Activated CD8-positive, alpha-beta memory T cell treated with anti-CD3 and anti-CD28 coated beads for 36 hours (primary cell): ENCODE measurements at regions not wholly inside any gene's neighbourhood (a gene's known extent, or its start where the extent isn't known, plus 50 kb on each side); places are given as distances from the start of the nearest gene placed in this dataset.

ENCODE experiments used
- CTCF ChIA-PET: fragments of 350-600 bp; sonication (Branson Sonifier 250); formaldehyde crosslinking; loops from one replicate; lab custom pipeline; 2021; ENCODE audit warnings: antibody characterized with exemption; lab: Charles Lee
- POLR2A ChIA-PET: fragments of 350-600 bp; sonication (Branson Sonifier 250); formaldehyde crosslinking; loops from one replicate; lab custom pipeline; 2021; ENCODE audit warnings: antibody characterized with exemption; lab: Charles Lee

GRCh38 chr15:47177177-47177576, 540.1 kb upstream of the SEMA6D start:
- ChIA-PET POLR2A (no interaction called here), CTCF (no interaction called here)

DNA sequence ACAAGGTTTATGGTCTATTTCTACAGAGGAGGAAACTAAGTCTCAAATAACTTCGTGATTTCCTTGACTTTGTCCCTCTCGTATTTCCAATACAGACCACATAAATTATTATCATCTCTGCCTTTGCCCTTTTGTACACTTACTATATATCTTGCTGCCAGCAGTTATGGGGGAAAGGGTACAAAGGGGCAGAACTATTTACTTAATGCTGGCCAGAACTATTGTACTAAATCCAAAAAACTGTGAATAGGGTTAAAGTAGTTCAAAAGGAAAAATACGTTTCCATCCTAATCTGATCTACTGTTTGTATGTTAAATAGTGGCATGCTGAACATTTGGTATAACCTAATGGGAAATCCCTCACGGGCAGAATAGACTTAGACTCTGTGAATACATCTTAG, 537.3 kb upstream of the SEMA6D start:
- CTCF ChIA-PET = no interaction called here
- POLR2A ChIA-PET = no interaction called here

DNA sequence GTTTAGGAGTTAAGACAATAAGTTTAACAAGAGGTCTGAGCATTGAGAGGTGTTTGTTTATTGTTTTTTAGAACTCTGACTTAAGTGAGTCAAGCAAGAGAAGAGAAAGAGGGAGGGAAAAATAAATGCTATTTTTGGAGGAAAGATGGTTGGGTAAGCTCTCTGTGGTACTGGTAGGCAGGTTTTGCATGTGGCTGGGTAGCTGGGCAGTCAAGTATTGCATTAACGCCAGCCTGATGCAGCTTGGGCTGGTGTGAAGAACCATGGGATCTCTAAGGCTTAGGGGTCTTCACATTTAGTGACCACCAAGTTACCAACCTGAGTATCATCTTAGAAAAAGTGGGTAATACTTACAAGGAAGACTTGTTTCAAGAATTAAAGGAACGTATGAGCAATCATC, 534.5 kb upstream of the SEMA6D start:
- CTCF ChIA-PET = no interaction called here

DNA sequence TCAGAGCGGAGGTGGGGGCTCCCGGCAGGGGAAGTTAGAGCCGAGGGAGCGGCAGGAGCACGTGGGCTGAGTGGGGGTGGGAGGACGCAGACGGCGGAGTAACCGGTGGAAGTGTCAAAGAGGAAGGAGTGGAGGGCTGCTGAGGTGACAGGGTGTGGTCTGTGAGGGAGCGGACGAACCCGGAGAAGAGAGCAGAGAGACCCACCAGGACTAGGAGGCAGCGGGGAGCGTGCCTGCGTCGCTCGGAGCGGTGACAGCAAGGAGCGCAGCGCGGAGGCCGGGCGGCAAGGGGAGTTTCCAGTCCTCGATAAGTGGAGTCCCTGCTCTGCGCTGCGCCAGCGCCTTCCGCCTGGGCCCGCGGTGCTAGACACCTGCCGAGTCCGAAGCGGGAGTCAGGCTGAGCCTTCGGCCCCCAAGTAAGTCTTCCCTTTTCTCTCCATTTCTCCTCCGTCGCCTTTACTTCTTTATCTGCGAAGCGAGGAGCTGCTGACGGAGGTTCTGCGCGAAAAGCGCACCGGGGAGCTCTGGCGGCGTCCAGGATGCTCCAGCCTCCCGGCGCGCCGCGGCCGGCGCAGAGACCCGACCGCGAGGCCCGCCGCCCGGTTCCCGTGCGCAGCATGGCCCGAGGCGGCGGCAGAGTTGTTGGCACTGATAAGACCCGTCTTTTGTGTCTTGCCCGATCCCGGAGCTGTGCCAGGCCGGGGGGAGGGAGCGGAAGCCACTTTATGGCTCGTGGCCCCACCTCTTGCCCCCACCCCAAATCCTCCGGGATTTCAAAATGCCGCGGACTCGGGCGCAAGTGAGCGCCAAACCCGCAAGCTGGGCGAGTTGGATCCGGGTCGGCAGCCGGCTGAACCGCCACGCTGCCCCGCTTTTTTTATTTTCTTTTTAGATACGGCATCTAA, 533.0 kb upstream of the SEMA6D start:
- ChIA-PET CTCF (interaction anchor here (1.3 kb wide), 1 partner anchor 12 kb away, joined by 4 read pairs; no protein-coding TSS in a partner anchor), POLR2A (no interaction called here)

More for the DNA sequence above, 534.5 kb upstream of the SEMA6D start:
- POLR2A ChIA-PET = no interaction called here

DNA sequence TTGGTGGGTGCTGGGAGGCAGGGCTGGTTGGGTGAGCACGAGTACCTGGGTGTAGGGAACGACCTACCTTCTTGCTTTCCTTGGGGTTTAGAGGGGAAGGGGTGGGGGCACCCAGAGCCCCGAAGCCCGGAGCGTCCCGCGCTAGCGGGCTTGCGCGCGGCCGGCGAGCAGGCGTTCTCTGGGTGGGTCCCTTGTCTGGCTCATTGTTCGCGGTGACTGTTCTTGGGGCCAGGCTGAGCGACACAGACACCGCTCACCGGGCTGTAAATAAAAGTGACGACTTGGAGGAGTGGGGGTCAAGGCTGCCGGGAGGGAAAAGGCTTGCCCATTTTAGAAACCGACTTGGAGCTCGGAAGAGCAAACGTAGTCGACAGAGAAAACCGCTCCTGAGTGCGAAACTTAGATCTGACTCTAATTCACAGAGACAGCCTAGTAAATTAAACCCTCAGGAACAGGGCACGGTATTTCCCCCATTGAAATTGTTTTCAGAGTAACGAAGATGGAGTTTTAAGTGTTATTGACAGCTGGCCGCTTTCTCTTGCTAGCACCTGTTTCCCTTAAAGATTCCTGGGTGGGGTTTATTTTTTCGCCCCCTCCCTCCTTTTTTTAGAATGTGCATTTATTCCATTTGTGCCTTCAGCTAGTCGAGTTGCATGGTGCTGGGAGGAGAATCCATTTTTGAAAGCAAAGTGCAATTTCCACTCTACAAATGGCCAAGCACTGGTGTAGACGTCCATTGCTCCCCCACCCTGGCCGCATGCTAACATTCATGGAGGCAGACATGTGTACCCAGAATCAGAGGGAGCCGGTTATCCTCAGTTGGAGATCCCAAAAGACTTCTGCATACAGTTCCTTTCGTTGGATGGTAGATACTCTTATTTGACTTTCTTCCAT, 532.1 kb upstream of the SEMA6D start:
- POLR2A ChIA-PET = no interaction called here
- CTCF ChIA-PET = interaction anchor here (1.3 kb wide), 1 partner anchor 11 kb away, joined by 4 read pairs; no protein-coding TSS in a partner anchor

DNA sequence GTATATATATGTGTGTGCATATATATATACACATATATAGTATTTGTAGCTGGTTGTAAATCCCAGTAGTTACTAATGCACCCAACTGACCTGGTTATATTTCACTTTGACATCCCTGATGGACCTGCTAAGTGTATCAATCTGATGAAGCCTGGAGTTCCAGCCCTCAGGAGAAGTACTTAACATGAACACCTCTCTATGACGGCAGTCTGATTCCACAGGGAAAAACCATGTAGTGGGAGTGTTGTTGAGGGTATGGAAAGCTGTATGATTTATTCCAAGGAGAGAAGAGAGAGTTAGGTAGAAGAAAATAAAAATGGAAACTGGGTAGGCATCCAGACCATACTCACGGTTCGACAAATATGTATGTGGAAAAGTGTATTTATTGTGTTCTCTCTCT, 531.2 kb upstream of the SEMA6D start:
- ChIA-PET POLR2A (no interaction called here), CTCF (no interaction called here)

DNA sequence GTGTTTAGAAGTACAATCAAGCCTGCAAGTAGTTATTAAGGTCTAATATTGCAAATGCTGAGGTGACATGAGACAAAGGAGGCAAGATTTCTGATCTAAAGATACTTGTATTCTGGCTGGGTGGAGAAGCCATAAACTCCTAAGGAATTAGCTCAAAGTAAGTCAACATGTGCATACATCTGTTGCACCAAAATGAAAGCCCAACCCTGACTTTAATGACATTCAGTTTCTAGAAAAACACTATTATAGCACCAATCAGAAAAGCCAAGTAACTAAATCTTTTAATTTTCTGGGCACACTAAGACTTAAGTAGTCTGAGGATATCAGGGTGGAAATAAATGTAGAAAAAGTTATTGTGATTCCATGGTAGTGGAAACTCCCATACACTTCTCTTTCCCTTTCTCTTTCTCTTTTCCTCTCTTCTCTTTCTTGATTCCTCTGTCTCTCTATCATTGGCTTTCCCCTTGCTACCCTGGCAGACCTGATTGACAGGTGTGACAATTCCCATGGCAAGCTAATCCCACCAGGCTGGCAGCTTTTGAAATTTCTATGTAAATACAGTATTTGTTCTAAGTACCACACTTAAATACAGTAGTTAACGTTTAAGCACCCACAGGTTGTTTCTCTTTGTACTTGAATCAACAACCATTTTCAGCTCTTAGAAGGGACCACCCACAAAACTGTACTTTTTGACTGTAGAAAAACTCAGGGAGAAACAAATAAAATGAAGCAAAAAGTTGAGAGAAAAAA, 528.4 kb upstream of the SEMA6D start:
- ChIA-PET POLR2A (no interaction called here), CTCF (no interaction called here)

GRCh38 chr15:47194718-47195117, 522.6 kb upstream of the SEMA6D start:
- ChIA-PET CTCF (no interaction called here), POLR2A (no interaction called here)

DNA sequence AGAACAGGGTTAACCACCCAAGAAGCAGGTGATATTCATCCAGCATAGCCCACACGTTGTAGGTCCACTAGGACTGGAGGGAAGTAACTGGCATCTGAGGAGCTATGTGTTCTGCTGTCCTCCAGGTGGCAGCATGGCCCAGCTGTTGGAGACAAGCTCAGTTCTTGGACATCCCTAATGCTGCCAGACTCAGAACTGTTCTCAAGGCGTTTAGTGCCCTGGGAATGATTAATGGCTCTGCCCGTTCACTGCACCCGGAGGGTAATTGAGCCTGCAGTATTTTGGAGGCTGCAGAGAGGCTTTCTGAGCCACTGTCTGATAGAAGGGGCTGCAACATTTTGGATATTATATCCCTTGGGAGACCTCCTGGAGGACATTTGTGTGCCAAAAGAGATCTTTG, 521.3 kb upstream of the SEMA6D start:
- POLR2A ChIA-PET = interaction anchor here (0.7 kb wide), 1 partner anchor 722 kb away, joined by 6 read pairs; no protein-coding TSS in a partner anchor
- CTCF ChIA-PET = interaction anchor here (1.4 to 1.7 kb wide), 2 partner anchors 11 to 792 kb away, joined by 4 to 5 read pairs; no protein-coding TSS in a partner anchor

DNA sequence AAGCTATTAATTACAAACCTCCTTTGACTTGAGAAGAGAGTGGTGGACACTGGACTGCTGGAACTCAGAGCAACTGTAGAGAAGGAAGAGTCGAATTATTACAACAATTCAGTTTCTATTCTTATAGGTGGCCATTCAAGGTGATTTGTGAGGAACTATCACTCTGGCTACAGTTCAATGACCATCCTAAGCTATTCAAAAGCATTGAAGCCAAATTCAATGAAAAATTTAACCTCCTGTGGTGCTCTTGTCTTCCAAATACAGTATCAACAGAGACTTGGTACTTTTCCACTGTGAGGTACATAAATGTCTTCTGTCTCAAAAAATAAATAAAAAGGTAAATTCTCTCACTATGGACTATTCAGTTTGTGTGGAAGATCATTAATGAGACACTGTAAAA, 513.3 kb upstream of the SEMA6D start:
- POLR2A ChIA-PET = no interaction called here
- CTCF ChIA-PET = no interaction called here

DNA sequence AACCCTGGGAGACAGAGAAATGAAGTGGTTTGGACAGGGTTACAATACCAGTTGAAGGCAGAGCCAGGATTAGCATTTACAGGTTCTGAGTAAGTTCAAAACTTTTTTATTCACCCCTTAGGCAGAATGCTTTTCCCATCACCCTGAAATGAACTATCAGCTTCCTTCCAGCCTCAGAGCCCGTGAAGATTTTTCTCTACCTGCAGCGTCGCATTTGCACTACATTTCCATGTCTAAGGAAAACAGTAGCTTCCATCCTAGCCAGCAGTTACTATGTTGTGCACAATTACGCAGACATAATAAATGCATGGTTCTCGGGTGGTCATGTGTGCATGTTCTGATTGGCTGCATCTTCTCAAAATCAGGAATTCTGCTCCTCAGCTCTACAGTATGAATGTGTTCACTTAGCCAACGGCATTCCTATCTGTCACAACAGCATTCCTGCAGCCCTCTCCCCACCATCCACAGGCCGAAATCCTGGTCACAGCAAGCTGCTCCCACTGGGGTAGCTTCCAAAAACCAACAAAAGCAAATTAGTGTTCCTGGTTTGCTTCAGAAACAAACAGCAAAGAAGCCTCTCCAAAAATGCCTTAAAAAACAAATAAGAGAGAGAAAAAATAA, 510.8 kb upstream of the SEMA6D start:
- POLR2A ChIA-PET = no interaction called here
- CTCF ChIA-PET = no interaction called here

DNA sequence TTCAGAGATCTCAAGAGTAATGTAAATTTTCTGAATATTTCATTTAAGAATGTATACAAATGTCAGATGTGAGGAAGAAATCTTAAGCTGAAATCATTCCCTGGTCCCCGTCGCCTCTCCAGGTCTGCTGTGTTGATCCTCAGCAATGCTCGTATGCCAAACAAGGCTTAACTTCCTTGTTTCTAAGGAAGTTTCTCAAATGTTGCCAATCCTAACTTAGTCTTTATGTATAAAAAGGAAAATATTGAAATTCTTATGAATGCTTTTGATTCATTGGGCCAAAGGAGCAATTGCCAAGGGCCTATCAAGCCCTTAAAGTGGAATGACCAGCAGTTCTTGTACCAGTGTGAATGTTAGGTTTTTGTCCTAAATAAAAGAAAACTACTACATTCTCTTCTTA, 507.7 kb upstream of the SEMA6D start:
- CTCF ChIA-PET = no interaction called here
- POLR2A ChIA-PET = no interaction called here

GRCh38 chr15:47212222-47213010, 504.9 kb upstream of the SEMA6D start:
- ChIA-PET CTCF (no interaction called here), POLR2A (no interaction called here)

DNA sequence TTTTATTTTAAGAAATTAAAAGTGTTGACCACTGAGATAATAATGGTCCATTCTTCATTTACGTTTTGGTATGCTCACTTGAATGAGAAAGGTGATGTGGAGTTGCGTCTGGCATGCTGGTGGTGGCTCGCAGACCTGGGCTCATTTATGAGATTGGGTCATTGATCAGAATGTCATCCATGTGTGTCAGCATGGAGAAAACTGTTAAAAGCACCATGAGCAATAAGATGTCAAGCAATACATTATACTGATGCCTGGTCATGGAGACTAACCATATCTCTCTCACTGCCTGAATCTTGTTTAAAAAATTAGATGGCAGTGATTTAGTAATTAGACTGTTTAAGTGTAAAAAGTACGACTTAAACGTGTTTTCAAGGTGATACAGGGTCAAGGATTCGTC, 503.4 kb upstream of the SEMA6D start:
- CTCF ChIA-PET = no interaction called here
- POLR2A ChIA-PET = no interaction called here

- ChIA-PET POLR2A (no interaction called here), CTCF (no interaction called here)
Observed at GRCh38 chr15:47218295-47218694, 499.0 kb upstream of the SEMA6D start.

DNA sequence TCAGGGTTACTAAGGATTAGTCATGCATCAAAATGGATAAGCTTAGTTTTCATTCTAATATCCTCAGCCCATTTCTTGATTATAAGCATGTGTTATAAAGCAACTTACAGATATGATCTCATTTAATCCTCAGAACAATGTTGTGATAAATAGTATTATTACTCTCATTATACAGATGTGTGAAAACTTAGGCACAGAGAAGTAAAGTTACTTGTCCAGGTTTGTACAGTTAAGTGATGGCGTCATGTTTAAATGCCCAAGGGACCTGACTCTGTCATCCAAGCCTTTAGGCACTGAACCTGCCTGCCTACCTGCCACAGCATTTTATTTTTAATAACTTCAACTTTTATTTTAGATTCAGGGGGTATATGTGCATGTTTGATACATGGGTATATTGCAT, 472.9 kb upstream of the SEMA6D start:
- CTCF ChIA-PET = no interaction called here
- POLR2A ChIA-PET = no interaction called here

DNA sequence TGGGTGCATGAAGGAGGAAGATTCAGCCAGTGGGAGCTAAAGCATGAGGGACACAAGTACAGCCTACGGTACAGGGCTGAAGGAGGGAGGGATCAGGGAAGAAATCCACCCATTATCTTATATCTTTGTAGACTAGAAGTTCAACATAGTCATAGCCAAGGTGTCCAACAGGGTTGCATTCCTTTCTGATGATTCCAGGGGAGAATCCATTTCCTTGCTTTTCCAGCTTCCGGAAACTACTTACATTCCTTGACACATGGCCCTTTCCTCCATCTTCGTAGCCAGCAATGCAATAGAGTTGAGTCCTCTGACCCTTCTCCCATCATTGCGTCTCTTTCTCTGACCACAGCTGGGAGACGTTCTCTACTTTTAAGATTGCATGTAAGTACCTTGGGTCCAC, 471.0 kb upstream of the SEMA6D start:
- ChIA-PET CTCF (no interaction called here), POLR2A (no interaction called here)

DNA sequence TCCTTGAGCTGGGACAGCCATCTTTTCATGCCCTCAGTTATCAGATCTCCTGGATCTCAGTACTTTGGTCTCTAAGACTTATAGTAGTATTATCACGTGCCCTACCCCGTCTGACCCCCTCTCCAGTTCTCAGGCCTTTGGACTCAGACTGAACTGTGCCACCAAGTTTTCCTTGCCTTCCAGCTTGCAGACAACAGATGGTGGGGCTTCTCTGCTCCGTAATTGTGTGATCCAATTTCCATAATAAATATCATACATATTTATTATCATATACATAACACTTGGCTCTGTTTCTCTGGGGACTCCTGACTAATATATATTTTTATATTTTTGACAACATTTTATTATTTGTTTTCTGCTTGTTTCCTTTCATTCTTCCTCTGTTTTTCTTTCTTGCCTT, 458.8 kb upstream of the SEMA6D start:
- ChIA-PET CTCF (no interaction called here), POLR2A (no interaction called here)
